ENCODE measurements at regions not wholly inside any gene's neighbourhood (a gene's known extent, or its start where the extent isn't known, plus 50 kb on each side); places are given as distances from the start of the nearest gene placed in this dataset.
A peak's percentile ranks its signal among the peaks of the same experiment; 100 is the strongest.

DNA sequence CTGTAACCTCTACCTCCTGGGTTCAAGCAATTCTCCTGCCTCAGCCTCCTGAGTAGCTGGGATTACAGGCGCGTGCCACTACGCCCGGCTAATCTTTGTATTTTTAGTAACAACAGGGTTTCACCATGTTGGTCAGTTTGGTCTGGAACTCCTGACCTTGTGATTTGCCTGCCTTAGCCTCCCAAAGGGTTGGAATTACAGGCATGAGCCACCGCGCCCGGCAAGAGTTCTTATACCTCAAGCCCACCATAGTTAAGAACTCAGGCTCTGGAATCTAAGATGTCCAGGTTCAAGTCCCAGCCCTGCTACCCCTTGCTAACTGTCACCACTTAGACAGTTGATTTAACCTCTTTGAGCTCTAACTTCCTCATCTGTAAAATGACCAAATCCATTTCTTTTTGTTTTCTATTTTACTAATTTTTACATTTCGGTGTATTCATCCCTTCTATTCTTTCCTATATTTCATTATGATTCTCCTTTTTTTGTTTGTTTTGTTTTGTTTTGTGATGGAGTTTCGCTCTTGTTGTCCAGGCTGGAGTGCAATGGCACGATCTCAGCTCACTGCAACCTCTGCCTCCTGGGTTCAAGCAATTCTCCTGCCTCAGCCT, 104.8 kb upstream of the ZNF217 start:
- no peak for DNase-seq
- no peaks in the 10 kb centered on the region for H3K9me3 ChIP-seq (ENCODE audit: control insufficient read depth, low read length, poor library complexity, severe bottlenecking)
- H3K27me3 Mint-ChIP-seq: no peaks in the 10 kb centered on the region
- no peaks in the 10 kb centered on the region for H3K36me3 Mint-ChIP-seq (ENCODE audit: low read depth)
- ATAC-seq: no peak
- no peak overlapping the region for H3K27ac Mint-ChIP-seq
- H3K4me1 Mint-ChIP-seq: peaks cover 11% of the 10 kb centered on the region
- H3K4me3 Mint-ChIP-seq: no peak overlapping the region

DNA sequence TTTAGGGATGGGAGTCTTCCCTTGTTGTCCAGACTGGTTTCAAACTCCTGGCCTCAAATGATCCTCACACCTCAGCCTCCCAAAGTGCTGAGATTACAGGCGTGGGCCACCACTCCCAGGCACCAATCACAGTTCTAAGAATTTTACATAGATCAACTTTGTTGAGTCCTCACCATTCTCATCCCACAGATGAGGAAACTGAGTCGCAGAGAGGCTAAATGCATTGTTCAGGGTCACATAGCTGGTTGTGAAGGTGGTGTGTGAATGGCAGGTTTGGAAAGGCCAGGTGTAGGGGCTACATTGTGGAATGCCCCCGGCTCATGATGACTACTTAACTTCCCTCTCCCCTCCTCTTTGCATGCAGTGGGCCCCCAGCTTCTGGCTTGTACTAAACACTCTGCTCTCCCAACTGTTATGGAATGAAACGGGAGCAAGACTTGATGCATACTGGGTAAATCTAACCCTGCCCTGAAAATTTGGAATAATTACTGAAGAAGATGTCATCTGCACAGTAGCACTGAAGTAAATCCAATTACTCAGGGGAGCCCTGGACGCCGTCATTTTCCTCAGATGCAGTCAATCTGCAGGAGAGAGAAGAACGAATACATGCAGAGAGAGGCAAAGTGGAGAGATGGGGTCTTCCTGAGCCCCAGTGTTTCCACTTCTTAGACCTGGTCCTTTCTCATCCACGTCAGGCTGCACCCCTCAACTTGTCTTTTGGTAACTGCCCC, 102.3 kb upstream of the ZNF217 start:
- H3K36me3 Mint-ChIP-seq (ENCODE audit: low read depth): no peaks in the 10 kb centered on the region
- DNase-seq: no peak
- H3K4me3 Mint-ChIP-seq: no peak overlapping the region
- ATAC-seq: no peak
- peak overlapping the region; percentile 32 for H3K27ac Mint-ChIP-seq
- no peaks in the 10 kb centered on the region for H3K27me3 Mint-ChIP-seq
- H3K4me1 Mint-ChIP-seq: peaks cover 22% of the 10 kb centered on the region
- H3K9me3 ChIP-seq (ENCODE audit: control insufficient read depth, low read length, poor library complexity, severe bottlenecking): no peaks in the 10 kb centered on the region

DNA sequence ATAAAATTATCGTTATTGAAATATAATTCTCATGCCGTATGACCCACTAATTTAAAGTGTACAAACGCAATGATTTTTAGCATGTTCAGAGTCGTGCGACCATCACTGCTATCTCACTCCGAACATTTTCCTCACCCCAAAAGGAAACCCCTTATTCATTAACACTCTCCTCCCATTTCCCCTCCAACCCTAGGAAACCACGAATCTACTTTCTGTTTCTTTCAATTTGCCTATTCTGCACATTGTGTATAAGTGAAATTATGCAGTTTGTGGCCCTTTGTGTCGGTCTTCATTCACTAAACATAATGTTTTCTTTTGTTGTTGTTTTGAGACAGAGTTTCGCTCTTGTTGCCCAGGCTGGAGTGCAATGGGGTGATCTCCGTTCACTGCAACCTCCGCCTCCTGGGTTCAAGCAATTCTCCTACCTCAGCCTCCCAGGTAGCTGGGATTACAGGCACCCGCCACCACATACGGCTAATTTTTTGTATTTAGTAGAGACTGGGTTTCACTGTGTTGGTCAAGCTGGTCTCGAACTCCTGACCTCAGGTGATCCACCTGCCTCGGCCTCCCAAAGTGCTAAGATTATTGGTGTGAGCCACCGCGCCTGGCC, 99.7 kb upstream of the ZNF217 start:
- DNase-seq (no peak), ATAC-seq (peak; percentile 49)
- no peaks in the 10 kb centered on the region for H3K9me3 ChIP-seq (ENCODE audit: control insufficient read depth, low read length, poor library complexity, severe bottlenecking)
- Mint-ChIP-seq H3K27ac (peak overlapping the region; percentile 75), H3K27me3 (no peaks in the 10 kb centered on the region), H3K36me3 (ENCODE audit: low read depth) (no peaks in the 10 kb centered on the region), H3K4me3 (peak overlapping the region; percentile 77), H3K4me1 (peaks cover 21% of the 10 kb centered on the region)

DNA sequence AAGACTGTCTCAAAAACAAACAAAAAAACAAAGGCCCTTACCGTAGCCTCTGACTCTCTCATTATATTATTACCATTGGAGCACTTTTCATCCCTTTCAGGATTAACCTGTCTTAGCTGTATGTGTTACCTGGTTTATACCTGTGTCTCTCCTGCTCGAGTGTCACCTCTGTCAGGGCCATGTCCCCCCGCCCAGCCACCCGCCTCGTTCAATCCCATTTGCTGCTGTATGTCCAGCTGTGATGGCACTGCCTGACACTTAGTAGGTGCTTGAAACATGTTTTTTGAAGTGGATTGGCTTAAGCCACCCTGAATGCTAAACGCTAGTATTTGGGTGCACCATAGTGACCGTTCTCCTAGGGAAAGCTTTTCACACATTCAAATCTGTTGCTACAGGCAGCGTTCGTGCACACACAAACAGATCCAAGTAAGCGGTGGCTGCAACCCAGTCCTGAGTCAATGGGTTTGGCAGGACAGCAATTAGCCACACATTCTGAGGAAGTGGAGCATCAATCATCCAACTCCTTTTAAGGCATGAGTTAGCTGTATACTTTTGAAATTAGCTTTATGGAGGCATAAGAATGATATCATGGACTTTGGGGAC, 98.9 kb upstream of the ZNF217 start:
- Mint-ChIP-seq H3K36me3 (ENCODE audit: low read depth) (no peaks in the 10 kb centered on the region), H3K4me1 (peaks cover 21% of the 10 kb centered on the region), H3K27ac (peak overlapping the region; percentile 75), H3K27me3 (no peaks in the 10 kb centered on the region), H3K4me3 (no peak overlapping the region)
- H3K9me3 ChIP-seq (ENCODE audit: control insufficient read depth, low read length, poor library complexity, severe bottlenecking): no peaks in the 10 kb centered on the region
- DNase-seq (no peak), ATAC-seq (no peak)

DNA sequence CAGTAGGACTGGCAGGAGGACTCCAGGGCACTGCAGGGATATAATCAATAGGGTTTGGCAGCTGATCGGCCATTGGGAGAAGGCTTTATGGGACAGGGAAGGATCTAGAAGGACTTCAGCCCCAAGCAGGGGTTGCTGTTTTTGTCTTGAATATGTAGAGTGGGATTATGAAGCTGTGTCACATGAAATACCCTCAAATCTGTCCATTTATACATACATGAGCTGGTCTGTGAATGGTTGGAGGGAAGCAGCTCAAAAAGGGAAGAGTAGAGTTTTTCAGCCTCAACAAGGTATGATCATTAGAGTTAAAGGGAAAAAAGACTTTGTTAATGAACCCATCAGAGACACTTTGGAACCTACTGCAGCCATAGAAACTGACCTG, 98.2 kb upstream of the ZNF217 start:
- Mint-ChIP-seq H3K36me3 (ENCODE audit: low read depth) (no peaks in the 10 kb centered on the region), H3K4me3 (peak overlapping the region; percentile 13), H3K4me1 (peaks cover 21% of the 10 kb centered on the region), H3K27ac (peak overlapping the region; percentile 75), H3K27me3 (no peaks in the 10 kb centered on the region)
- ATAC-seq (no peak), DNase-seq (no peak)
- H3K9me3 ChIP-seq (ENCODE audit: control insufficient read depth, low read length, poor library complexity, severe bottlenecking): no peaks in the 10 kb centered on the region

DNA sequence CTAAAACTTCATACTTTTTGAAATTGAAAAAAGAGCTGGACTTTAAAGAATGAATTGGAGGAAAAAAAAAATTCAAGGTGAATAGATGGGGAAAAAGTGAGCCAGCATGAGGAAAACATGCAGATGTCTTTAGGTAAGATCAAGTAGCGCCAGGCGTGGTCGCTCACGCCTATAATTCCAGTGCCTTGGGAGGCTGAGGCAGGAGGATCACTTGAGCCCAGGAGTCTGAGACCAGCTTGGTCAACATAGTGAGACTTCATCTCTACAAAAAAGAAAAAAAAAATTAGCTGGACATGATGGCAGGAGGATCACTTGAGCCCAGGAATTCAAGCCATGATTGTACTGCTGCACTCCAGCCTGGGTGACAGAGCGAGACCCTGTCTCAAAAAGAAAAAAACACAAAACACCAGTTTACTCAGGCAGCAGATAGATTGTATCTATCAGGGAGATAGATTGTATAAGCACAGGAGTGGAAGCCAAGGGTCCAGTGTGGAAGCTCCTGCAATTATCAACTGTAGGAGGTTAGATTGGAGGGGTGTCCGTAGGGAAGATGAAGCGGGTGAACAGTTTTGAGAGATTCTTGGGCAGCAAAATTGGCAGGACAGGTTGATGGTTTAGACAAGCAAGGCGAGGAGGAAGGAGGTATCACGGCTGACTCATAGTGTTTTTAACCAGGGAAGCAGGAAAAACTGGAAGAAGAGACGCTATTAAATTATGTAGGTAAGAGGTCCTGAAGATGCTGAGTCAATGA, 97.6 kb upstream of the ZNF217 start:
- no peaks in the 10 kb centered on the region for H3K36me3 Mint-ChIP-seq (ENCODE audit: low read depth)
- H3K9me3 ChIP-seq (ENCODE audit: control insufficient read depth, low read length, poor library complexity, severe bottlenecking): no peaks in the 10 kb centered on the region
- peaks cover 21% of the 10 kb centered on the region for H3K4me1 Mint-ChIP-seq
- DNase-seq (no peak), ATAC-seq (no peak)
- peak overlapping the region; percentile 75 for H3K27ac Mint-ChIP-seq
- H3K27me3 Mint-ChIP-seq: no peaks in the 10 kb centered on the region
- peak overlapping the region; percentile 13 for H3K4me3 Mint-ChIP-seq

DNA sequence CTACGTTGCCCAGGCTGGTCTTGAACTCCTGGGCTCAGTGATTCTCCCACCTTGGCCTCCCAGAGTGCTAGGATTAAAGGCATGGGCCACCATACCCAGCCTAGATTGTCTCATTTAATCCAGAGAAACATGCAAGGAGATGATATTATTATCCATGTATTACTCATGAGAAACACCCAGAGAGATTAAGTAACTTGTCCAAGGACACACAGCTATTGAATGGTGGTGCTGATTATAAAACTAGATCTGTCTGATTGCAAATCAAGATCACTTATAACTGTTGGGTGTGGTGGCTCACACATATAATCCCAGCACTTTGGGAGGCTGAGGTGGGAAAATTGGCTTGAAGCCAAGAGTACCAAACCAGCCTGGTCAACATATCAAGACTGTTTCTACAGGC, 94.4 kb upstream of the ZNF217 start:
- Mint-ChIP-seq H3K27ac (no peak overlapping the region), H3K4me1 (peaks cover 22% of the 10 kb centered on the region), H3K27me3 (no peaks in the 10 kb centered on the region), H3K4me3 (no peak overlapping the region), H3K36me3 (ENCODE audit: low read depth) (no peaks in the 10 kb centered on the region)
- DNase-seq: no peak
- ATAC-seq: no peak
- no peaks in the 10 kb centered on the region for H3K9me3 ChIP-seq (ENCODE audit: control insufficient read depth, low read length, poor library complexity, severe bottlenecking)

DNA sequence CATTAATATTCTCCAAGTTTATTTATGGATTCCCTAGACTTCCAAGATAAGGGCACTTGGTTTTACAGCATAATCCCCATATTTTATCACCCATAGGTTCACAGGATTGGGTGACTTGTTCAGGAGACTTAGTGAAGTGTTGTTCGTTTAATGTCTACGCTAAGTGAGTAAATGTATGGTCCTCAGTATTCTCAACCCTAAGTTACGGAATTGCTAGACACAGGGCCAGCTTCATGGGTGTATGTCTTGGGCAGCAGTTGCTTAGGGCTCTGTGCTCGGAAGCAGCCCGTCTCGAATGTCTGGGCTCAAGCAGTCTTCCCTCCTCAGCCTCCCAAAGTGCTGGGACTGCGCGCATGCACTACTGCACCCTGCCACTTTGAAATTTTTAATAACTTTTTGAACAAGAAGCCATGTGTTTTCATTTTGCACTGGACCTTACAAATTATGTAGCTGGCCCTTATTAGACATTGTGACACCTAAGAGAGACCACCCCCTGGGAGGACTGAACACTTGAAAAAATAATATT, 91.5 kb upstream of the ZNF217 start:
- H3K27me3 Mint-ChIP-seq: no peaks in the 10 kb centered on the region
- ATAC-seq (no peak), DNase-seq (no peak)
- peaks cover 11% of the 10 kb centered on the region for H3K4me1 Mint-ChIP-seq
- no peaks in the 10 kb centered on the region for H3K9me3 ChIP-seq (ENCODE audit: control insufficient read depth, low read length, poor library complexity, severe bottlenecking)
- no peaks in the 10 kb centered on the region for H3K36me3 Mint-ChIP-seq (ENCODE audit: low read depth)
- H3K27ac Mint-ChIP-seq: peak overlapping the region; percentile 84
- no peak overlapping the region for H3K4me3 Mint-ChIP-seq

DNA sequence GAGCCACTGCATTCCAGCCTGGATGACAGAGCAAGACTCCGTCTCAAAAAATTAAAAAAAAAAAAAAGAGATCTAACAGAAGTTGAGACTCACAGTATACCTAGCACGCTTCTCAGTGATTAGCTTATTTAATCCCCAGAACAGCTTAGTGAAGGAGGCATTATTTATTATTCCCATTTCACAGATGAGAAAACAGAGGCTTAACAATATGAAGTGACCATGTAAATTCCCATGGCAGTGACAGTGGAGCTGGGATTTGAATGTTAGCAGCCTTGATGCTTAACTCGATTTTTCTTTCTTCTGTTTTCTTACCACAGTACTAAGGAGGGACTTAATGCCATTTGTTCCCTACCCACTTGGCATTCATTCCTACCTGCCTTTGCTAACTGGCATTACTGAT, 89.9 kb upstream of the ZNF217 start:
- Mint-ChIP-seq H3K27me3 (no peaks in the 10 kb centered on the region), H3K4me1 (peaks cover 6% of the 10 kb centered on the region), H3K4me3 (no peak overlapping the region), H3K36me3 (ENCODE audit: low read depth) (no peaks in the 10 kb centered on the region), H3K27ac (no peak overlapping the region)
- ATAC-seq (no peak), DNase-seq (no peak)
- no peaks in the 10 kb centered on the region for H3K9me3 ChIP-seq (ENCODE audit: control insufficient read depth, low read length, poor library complexity, severe bottlenecking)

DNA sequence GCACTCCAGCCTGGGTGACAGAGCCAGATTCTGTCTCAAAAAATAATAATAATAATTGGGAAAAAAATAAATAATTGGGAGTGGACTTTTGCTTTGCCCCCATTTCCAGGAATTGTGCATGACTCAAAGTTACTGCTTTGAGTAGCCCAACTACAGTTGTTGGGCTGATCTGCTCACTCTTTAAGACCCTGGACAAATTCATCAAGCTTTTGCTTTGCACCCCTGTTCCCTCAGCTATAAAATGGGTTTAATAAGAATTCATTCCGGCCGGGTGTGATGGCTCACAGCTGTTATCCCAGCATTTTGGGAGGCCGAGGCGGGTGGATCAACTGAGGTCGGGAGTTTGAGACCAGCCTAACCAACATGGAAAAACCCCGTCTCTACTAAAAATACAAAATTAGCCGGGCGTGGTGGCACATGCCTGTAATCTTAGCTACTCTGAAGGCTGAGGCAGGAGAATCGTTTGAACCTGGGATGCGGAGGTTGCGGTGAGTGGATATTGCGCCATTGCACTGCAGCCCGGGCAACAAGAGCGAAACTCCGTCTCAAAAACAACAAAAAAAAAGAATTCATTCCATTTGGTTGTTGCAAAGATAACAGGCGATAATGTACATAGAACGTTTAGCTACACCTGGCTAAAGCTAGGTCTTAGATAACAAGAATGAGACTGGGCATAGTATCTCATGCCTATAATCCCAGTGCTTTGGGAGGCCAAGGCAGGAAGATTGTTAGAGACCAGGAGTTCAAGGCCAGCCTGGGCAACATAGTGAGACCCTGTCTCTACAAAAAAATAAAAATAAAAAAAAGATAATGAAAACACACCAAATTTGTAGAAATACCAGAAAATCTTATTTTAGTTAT, 87.9 kb upstream of the ZNF217 start:
- no peak for ATAC-seq
- no peaks in the 10 kb centered on the region for H3K36me3 Mint-ChIP-seq (ENCODE audit: low read depth)
- H3K9me3 ChIP-seq (ENCODE audit: control insufficient read depth, low read length, poor library complexity, severe bottlenecking): no peaks in the 10 kb centered on the region
- H3K4me3 Mint-ChIP-seq: no peak overlapping the region
- peaks cover 12% of the 10 kb centered on the region for H3K4me1 Mint-ChIP-seq
- no peak for DNase-seq
- no peaks in the 10 kb centered on the region for H3K27me3 Mint-ChIP-seq
- H3K27ac Mint-ChIP-seq: no peak overlapping the region

DNA sequence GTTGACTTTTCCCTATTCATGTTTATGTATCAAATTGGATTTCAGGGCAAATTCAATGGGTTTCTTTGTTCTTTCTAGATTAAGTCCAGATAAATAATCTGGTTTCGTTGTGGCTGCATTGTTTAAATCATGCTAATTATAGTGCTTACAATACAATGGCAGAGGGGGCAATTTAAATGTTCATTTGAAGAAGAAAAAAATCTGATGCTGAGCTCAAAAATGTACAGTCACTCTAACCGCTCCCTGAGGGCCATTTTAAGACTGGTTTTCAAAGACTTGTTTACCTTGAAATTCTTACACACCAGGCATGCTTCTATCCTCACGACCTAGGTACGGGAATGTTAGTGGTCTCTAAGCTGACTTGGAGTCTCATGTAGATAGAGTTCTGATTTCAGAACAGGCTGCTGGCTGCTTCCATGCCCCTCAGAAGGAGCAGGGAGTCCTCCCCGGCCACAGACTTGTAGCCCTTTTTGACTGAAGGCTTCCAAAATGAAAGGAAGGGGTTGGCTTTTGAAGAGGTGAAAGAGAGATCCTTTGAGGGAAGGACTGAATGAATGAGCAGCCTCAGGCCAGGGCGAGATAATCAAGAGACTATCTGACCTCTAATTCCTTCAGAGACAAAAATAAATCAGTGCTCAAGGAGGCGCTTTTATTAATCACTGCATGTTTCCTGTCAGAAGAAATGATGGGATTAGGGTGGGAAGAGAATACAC, 86.1 kb upstream of the ZNF217 start:
- Mint-ChIP-seq H3K4me1 (peaks cover 6% of the 10 kb centered on the region), H3K27me3 (no peaks in the 10 kb centered on the region), H3K36me3 (ENCODE audit: low read depth) (no peaks in the 10 kb centered on the region), H3K27ac (no peak overlapping the region), H3K4me3 (no peak overlapping the region)
- DNase-seq (no peak), ATAC-seq (no peak)
- H3K9me3 ChIP-seq (ENCODE audit: control insufficient read depth, low read length, poor library complexity, severe bottlenecking): no peaks in the 10 kb centered on the region

All from T-helper 17 cell (primary cell).